DMS 273 (cell line): ENCODE measurements at regions not wholly inside any gene's neighbourhood (a gene's known extent, or its start where the extent isn't known, plus 50 kb on each side); places are given as distances from the start of the nearest gene placed in this dataset.
"Not testable (repeated sequence)": the region's sequence is repeated elsewhere in the genome, so short reads cannot be mapped to it uniquely, and the experiment has no call there.

Experiments used
- DNase-seq: peaks from one replicate; lab custom pipeline; 2025; ENCODE audit not compliant: unreplicated experiment; lab: John Stamatoyannopoulos, UW

- DNase-seq: not testable (repeated sequence)
Observed at GRCh38 chr15:30688684-30689083, 62.8 kb downstream of the ARHGAP11B start.

GRCh38 chr15:30690153-30690552 is 64.2 kb downstream of the ARHGAP11B start:
- not testable (repeated sequence) for DNase-seq

GRCh38 chr15:30695811-30696210 is 69.9 kb downstream of the ARHGAP11B start:
- DNase-seq: not testable (repeated sequence)

DNA sequence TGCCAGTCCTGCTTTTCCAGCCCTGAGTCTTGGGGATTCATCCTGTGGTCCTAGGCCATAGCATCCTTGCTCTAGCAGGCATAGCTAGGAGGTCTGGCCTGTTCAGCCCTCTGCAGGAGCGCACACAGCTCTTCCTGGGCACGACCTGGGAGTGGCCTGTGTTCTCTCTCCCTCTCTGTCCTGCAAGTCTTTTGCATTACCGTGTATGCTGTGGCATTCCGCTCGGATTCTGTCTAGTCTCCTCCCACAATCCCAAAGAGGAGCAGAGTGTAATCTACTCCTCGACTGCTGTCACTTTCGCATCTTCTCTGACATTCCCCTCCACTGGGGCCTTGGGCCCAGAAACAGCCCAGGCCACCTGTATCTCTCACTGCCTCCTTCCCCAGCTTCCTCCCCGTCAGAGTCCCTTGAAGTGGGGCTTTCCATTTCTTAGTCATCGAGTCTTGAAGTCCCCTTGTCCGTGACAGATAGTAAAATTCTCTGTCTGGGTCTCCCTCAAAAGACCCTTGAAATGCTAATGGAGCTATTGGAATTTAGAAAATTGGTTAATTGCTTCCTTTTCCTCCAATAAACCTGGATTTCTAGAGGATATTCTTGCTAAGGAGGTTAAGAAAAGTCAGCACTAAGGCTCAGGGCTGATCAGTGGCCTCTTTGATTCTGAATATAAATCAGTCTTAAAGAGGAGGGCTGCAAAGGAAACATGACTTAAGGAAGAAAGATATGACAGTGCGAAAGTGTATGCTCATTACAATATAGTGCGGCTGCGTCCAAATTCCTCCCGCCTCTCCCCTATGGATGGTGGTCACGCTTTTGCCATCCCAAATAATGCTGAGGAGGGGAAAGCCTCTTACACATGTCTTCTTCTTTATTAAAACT is 70.7 kb downstream of the ARHGAP11B start:
- DNase-seq: not testable (repeated sequence)

GRCh38 chr15:30697315-30697685 is 71.4 kb downstream of the ARHGAP11B start:
- DNase-seq: not testable (repeated sequence)

DNA sequence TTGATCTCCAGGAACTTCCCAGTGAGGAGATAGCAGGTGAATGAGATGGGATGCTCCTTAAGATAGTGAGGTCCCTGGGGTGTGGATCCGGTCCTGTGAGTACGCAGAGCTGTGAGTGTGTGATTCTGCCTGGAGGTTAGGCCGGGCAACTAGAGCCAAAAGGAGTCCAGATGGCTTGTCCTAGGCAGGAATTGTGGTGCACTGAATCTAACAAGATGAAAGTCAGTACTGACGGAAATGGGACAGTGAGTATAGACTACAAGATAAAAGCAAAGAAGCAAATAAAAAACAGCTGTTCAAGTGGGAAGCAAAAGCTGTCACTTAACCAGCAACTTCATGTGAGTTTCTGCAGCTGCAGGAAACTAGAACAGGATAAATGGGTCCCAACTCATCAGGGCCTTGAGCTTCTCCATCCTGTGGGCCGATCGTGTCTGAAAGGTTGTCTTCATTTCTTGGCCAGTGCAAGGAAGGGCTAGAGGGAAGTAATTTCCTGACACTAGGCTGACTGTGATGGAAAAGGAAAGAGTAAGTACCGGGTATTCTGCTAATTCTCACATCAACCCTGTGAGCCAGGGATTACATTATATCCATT is 74.2 kb downstream of the ARHGAP11B start:
- DNase-seq: not testable (repeated sequence)

DNA sequence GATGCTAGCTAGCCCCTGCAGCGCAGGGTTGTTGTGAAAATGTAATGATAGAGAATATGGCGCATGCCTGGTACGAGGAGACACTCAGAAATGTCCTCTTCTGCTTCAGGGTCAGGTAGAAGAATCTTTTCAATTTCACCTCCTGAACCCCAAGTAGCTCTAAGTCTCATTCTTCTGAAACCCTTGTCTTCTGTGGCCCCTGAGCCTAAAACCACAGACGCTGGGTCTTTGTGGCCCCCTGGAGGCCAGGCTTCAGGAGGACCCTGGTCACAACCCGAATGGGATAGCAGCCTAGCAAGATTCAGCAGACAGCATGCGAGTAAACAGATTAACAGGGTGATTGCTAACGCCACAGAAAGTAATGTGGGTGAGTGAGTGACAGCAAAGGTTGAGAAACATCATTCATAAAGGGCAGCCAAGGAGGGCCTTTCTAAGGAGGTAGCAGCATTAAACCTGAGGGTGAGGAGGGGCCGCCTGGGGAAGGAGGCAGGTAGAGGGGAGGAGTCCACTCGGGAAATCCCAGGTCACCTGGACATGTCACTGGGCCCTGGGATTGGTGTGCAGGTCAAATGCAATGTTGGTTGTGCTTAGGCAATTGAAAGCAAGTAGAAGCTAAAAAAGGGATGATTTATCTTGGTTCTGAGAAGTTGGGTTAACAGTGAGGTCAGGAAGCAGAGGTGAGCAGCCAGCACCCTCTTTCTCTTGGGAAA is 82.2 kb downstream of the ARHGAP11B start:
- not testable (repeated sequence) for DNase-seq

DNA sequence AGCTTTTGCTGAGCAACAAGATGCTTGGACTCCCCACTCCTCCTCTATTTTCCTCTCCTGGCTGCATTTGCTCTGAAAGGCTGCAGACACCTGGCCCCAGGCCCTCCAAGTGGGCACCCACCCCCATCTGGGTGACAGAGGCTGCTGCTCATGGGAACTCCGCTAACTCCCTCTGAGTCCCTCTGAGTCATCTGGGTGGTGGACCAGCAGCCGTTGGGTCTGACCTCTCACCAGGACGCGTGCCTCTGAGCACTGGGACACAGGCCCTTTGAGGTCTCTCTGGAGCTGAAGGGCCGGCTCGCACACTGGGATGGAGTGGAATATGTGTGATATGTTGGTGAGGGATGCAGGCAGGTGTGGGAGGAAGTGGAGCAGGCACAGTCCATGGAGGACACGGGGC is 82.9 kb downstream of the ARHGAP11B start:
- not testable (repeated sequence) for DNase-seq

GRCh38 chr15:30718038-30718643 is 92.2 kb downstream of the ARHGAP11B start:
- DNase-seq: not testable (repeated sequence)

GRCh38 chr15:30719363-30719762 is 93.4 kb downstream of the ARHGAP11B start:
- DNase-seq: not testable (repeated sequence)

DNA sequence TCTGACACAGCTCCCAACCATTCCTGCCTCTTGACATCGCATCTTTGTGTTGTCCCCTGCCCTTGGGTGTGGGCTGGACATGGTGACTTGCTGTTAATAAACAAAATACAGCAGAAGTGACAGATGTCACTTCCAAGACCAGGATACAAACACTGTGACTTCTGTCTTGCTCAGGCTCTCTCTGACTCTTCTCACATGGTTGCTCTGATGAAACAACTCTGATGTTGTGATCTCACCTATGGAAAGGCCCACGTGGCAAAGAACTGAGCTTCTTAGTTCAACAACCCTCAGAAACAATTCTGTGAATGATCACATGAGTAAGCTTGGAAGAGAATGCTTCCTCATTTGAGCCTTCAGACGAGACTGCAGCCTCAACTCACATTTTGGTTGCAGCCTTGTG is 94.9 kb downstream of the ARHGAP11B start:
- not testable (repeated sequence) for DNase-seq

DNA sequence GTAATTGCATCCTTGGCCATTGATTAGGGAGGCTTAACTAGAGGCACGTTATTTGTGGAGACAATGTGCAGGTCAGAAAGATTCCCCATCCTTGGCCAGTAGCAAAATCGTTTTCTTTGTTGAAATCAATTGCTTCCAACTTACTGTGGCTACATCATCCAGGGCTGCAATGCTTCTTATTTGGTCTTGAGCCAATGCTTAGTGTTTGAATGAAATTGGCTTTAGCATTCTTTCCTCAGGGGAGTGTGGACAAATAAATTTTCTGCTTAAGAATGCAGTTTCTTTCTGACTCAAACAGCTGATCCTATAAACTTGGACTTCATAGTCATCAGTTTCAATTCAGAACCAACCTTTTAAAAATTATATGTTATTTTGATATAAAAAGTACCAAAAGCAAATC is 95.6 kb downstream of the ARHGAP11B start:
- not testable (repeated sequence) for DNase-seq

GRCh38 chr15:30723540-30724175 is 97.7 kb downstream of the ARHGAP11B start:
- DNase-seq: not testable (repeated sequence)

DNA sequence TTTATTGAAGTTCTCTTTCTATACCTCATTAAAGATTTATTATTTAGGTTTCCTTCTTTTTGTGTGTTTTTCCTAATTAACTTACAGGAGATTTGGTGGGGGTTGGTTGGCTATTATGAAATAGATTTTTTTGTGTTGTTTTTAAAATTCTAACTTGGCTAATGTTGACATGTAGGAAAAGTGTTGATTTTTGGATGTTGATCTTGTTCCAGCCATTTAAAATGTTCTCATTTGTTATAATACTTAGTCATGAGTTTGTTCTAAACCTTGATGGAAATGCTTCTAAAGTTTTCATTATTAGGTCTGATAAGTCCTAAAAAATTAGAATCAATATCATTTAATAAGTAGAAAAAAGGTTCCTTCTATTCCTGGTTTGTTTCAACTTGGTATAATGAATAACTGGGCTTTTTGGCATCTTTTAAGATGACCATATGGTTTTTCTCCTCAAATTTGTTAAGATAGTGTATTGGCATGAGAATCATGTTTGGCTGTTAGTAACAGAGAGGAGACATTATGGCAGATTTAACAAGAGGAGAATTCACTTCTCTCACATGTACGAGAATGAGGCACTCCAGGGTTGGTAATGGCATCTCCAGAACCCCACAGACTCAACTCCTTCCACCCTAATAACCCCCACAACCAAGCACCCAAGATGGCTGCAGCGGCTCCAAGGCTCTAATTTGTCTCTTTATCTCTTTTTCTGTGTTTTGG is 104.1 kb downstream of the ARHGAP11B start:
- DNase-seq: not testable (repeated sequence)

GRCh38 chr15:30730633-30731032 is 104.7 kb downstream of the ARHGAP11B start:
- DNase-seq: not testable (repeated sequence)

GRCh38 chr15:30732100-30732499 is 106.2 kb downstream of the ARHGAP11B start:
- not testable (repeated sequence) for DNase-seq

DNA sequence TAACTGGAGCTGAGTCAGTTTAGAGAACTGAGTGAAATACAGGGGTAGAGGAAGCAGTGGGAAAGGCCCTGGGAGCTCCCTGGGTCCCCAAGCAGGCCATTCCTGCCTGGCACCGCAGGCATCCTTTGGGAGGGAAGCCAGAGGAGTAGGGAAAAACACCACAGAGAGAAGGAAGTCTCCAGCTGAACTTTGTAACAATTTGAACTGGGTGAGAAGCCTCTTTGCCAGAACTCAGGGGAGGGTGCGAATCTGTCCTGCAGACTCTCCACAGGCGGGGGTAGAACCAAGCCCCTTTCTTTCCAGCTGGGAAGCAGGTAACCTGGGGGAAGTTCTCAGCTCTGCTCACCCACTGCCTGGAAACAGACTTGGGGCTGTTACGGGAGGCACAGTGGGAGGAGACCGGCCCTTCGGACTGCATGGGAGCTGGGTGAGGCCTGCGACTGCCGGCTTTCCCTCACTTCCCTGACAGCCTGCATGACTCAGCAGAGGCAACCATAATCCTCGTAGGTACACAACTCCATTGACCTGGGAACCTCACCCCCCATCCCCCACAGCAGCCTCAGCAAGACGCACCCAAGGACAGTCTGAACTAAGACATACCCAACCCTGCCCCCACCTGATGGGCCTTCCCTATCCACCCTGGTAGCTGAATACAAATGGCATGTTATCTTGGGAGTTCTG is 110.1 kb downstream of the ARHGAP11B start:
- not testable (repeated sequence) for DNase-seq

- not testable (repeated sequence) for DNase-seq
Observed at GRCh38 chr15:30742796-30743195, 116.9 kb downstream of the ARHGAP11B start.

- DNase-seq: not testable (repeated sequence)
Observed at GRCh38 chr15:30749048-30749447, 123.1 kb downstream of the ARHGAP11B start.
